HepG2 (cell line): ENCODE measurements at regions not wholly inside any gene's neighbourhood (a gene's known extent, or its start where the extent isn't known, plus 50 kb on each side); places are given as distances from the start of the nearest gene placed in this dataset.

Source experiments
- ATAC-seq: fragments of 200-7000 bp; cut with Tn5 transposase; 3 replicates; pipeline ENCODE4 v1.9.1; 2020; ENCODE audit warnings: mild to moderate bottlenecking, moderate library complexity
- BruUV-seq: library from RNA; stranded (reverse); fragments of 400-500 nt; replicated peaks from 2 replicates; lab custom pipeline; 2021; lab: Mats Ljungman, UMichigan
- CTCF ChIA-PET: fragments of 300-600 bp; formaldehyde crosslinking; extraction: SDS; loops from one replicate; lab custom pipeline; 2021; ENCODE audit warnings: low total read pairs, inconsistent platforms, low intra/inter-chr PET ratio; lab: Yijun Ruan, JAX
- POLR2A ChIA-PET: fragments of 350-600 bp; sonication (Branson Sonifier 250); formaldehyde crosslinking; loops from one replicate; lab custom pipeline; 2020; ENCODE audit warnings: antibody characterized with exemption, inconsistent platforms; lab: Yijun Ruan, JAX
- DNase-seq: peaks from one replicate; pipeline ENCODE4 v3.0.0-alpha.2; 2015; ENCODE audit warnings: low spot score
- FAIRE-seq: peaks from 3 replicates; lab custom pipeline; 2011; peaks lifted over from hg19 to GRCh38; lab: Jason Lieb, UNC
- H2AFZ ChIP-seq: one replicate; pipeline ENCODE4 v1.6.1; 2011; ENCODE audit warnings: low read length, inconsistent platforms
- H3K27ac ChIP-seq: fragments of 300-600 bp; 3 replicates; pipeline ENCODE4 v1.8.0; 2011; ENCODE audit warnings: mixed run types, mild to moderate bottlenecking, mixed read lengths, low read length, inconsistent platforms; ENCODE audit not compliant: insufficient read depth; ENCODE audit errors: extremely low read length
- H3K27me3 ChIP-seq, 2 experiments: fragments of 200-600 bp in 1 of 2; 2 replicates in 1 of 2; 3 replicates in 1 of 2; pipeline versions ENCODE4 v1.6.0 to v1.8.0; 2011; ENCODE audit warnings: low read length in 2 of 2, mild to moderate bottlenecking in 2 of 2, moderate library complexity in 2 of 2, inconsistent platforms in 1 of 2; ENCODE audit not compliant: insufficient read depth in 2 of 2, control insufficient read depth in 1 of 2
- H3K36me3 ChIP-seq, 2 experiments: fragments of 200-600 bp in 1 of 2; replicated peaks in 1 of 2; 2 replicates in 1 of 2; 3 replicates in 1 of 2; pipeline versions ENCODE4 v1.5.1 to v1.8.0; 2011; ENCODE audit warnings: low read length in 2 of 2, inconsistent platforms in 1 of 2; ENCODE audit not compliant: insufficient read depth in 2 of 2, control insufficient read depth in 1 of 2
- H3K4me1 ChIP-seq: 2 replicates; pipeline ENCODE4 v1.5.1; 2012; ENCODE audit warnings: low read length, inconsistent platforms; ENCODE audit not compliant: insufficient read depth
- H3K4me2 ChIP-seq: 2 replicates; pipeline ENCODE4 v1.6.0; 2011; ENCODE audit warnings: low read depth, low read length, inconsistent platforms
- H3K4me3 ChIP-seq, 3 experiments: fragments of 200-600 bp in 1 of 3; sonication (generic), shearing (Covaris generic) in 1 of 3; replicated peaks in 1 of 3; 2 replicates each; pipeline ENCODE4 v1.5.1; 2011 to 2016; ENCODE audit warnings: low read length in 3 of 3, inconsistent platforms in 2 of 3, low read depth in 2 of 3, mild to moderate bottlenecking in 2 of 3, control low read depth in 1 of 3, mixed read lengths in 1 of 3; ENCODE audit not compliant: insufficient read depth in 1 of 3
- H3K79me2 ChIP-seq: one replicate; pipeline ENCODE4 v1.6.1; 2011; ENCODE audit warnings: low read length, inconsistent platforms; ENCODE audit not compliant: insufficient read depth
- H3K9ac ChIP-seq: 2 replicates; pipeline ENCODE4 v1.6.0; 2011; ENCODE audit warnings: mild to moderate bottlenecking, low read depth, low read length, inconsistent platforms; ENCODE audit not compliant: insufficient read depth
- H3K9me3 ChIP-seq: 2 replicates; pipeline ENCODE4 v1.5.1; 2012; ENCODE audit warnings: mild to moderate bottlenecking, low read length
- H4K20me1 ChIP-seq: 2 replicates; pipeline ENCODE4 v1.6.0; 2011; ENCODE audit warnings: inconsistent platforms, mild to moderate bottlenecking, low read length, moderate library complexity; ENCODE audit not compliant: insufficient read depth
- CHD2 ChIP-seq: IDR thresholded peaks from 2 replicates; pipeline ENCODE4 v1.6.1; 2011; ENCODE audit warnings: low read depth, low read length, improper control_type of control experiment
- MIER3 ChIP-seq: IDR thresholded peaks from 2 replicates; pipeline ENCODE4 v1.6.1; 2016; ENCODE audit warnings: missing compliant biosample characterization, borderline replicate concordance
- RARA ChIP-seq: IDR thresholded peaks from 2 replicates; pipeline ENCODE4 v1.6.1; 2016; ENCODE audit warnings: missing genetic modification reagents, missing compliant biosample characterization
- THYN1 ChIP-seq: sonication (generic); formaldehyde crosslinking; IDR thresholded peaks from 2 replicates; pipeline ENCODE4 v1.8.1; 2023; ENCODE audit warnings: low read depth, mild to moderate bottlenecking, moderate library complexity, missing genetic modification reagents, borderline replicate concordance
- ZNF205 ChIP-seq: IDR thresholded peaks from 2 replicates; pipeline ENCODE4 v1.6.1; 2018; ENCODE audit warnings: missing biosample characterization, missing genetic modification reagents
- ZNF556 ChIP-seq: sonication (generic); formaldehyde crosslinking; IDR thresholded peaks from 2 replicates; pipeline ENCODE4 v1.4.0; 2020; ENCODE audit warnings: mild to moderate bottlenecking, missing genetic modification reagents, borderline replicate concordance
- WGBS: methylation state at CpG from one replicate; pipeline ENCODE4 v1.1.6; 2017; ENCODE audit warnings: low lambda C conversion rate; 5-methylcytosine and 5-hydroxymethylcytosine counted together
- in situ Hi-C: cut with HindIII; loops from 2 replicates; pipeline ENCODE4 v1.10.0; 2017; ENCODE audit warnings: low pct_unique_long_range_greater_than_20kb; ENCODE audit not compliant: extremely low pct_ligation_motif_present
- intact Hi-C: fragments of 100-400 bp; cut with micrococcal nuclease; formaldehyde crosslinking; loops from one replicate; pipeline ENCODE4 v1.10.0; 2022; ENCODE audit not compliant: unreplicated experiment
- TF ChIP-seq, protein P1 (sequence below): sonication (generic); formaldehyde crosslinking; IDR thresholded peaks from 2 replicates; pipeline ENCODE4 v1.5.0; 2020; ENCODE audit warnings: missing genetic modification reagents, mild to moderate bottlenecking, borderline replicate concordance

GRCh38 chr3:117844676-117845075 lies 1135.1 kb downstream of the TUSC7 start:
- ChIA-PET POLR2A (no interaction called here), CTCF (no interaction called here)
- TF ChIP-seq RARA (CRISPR knock-in tag) (no peak), MIER3 (CRISPR knock-in tag) (no peak), THYN1 (CRISPR knock-in tag) (no peak), ZNF556 (CRISPR knock-in tag) (no peak), ZNF205 (CRISPR knock-in tag) (no peak)
- TF ChIP-seq, protein P1, sequence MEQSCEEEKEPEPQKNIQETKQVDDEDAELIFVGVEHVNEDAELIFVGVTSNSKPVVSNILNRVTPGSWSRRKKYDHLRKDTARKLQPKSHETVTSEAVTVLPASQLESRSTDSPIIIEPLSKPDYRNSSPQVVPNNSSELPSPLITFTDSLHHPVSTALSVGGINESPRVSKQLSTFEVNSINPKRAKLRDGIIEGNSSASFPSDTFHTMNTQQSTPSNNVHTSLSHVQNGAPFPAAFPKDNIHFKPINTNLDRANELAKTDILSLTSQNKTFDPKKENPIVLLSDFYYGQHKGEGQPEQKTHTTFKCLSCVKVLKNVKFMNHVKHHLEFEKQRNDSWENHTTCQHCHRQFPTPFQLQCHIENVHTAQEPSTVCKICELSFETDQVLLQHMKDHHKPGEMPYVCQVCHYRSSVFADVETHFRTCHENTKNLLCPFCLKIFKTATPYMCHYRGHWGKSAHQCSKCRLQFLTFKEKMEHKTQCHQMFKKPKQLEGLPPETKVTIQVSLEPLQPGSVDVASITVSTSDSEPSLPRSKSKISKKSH (CRISPR knock-in tag) = no peak
- H4K20me1 ChIP-seq = no peaks in the 10 kb centered on the region
- no TSS peak for BruUV-seq
- no peaks in the 10 kb centered on the region for H3K36me3 ChIP-seq
- in situ Hi-C loops = no loop called here
- H3K4me1 ChIP-seq = no peaks in the 10 kb centered on the region
- no peaks in the 10 kb centered on the region for H3K79me2 ChIP-seq
- FAIRE-seq (no peak), DNase-seq (no peak), ATAC-seq (no peak)
- no peak overlapping the region for H3K27ac ChIP-seq
- 0% methylated on average over 2 of the region's 2 CpGs for WGBS
- no peaks in the 10 kb centered on the region for H3K9me3 ChIP-seq
- no peak overlapping the region for H2AFZ ChIP-seq
- intact Hi-C loops = no loop called here
- H3K27me3 ChIP-seq = no peaks in the 10 kb centered on the region
- no peak overlapping the region for H3K4me2 ChIP-seq
- H3K4me3 ChIP-seq = no peak overlapping the region
- H3K9ac ChIP-seq = no peak overlapping the region

DNA sequence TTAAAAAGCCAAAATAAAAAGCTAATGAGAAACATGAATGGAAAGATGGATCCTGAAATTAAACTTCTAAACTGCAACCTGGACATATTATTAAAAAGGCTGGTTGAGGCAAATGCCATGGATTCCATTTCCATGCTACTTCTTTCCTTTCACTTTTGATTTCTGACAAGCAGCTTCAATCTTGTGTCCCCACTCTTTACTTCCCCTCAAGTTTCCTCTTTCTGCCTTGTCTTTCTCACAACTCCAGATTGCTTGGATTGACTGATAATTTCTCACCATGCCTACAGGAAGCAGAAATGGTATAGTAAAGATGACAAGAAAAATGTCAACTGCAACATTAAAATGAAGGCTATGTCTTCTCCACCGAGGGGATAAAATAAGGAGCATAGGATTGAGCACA lies 1136.7 kb downstream of the TUSC7 start:
- Histone ChIP-seq H3K9ac (no peak overlapping the region), H4K20me1 (no peaks in the 10 kb centered on the region)
- DNase-seq = no peak
- no peak for TF ChIP-seq CHD2
- TF ChIP-seq, all 625 proteins: peak for 0
- no peak overlapping the region for H3K4me3 ChIP-seq
- no peaks in the 10 kb centered on the region for H3K27me3 ChIP-seq
- H3K4me2 ChIP-seq = no peak overlapping the region
- ATAC-seq (no peak), FAIRE-seq (no peak)
- CTCF ChIA-PET = no interaction called here
- H3K27ac ChIP-seq = no peak overlapping the region
- no peaks in the 10 kb centered on the region for H3K9me3 ChIP-seq
- no TSS peak for BruUV-seq
- H3K4me1 ChIP-seq = no peaks in the 10 kb centered on the region
- no peak overlapping the region for H2AFZ ChIP-seq
- no peaks in the 10 kb centered on the region for H3K36me3 ChIP-seq
- intact Hi-C loops (no loop called here), in situ Hi-C loops (no loop called here)
- H3K79me2 ChIP-seq = no peaks in the 10 kb centered on the region
- WGBS = 0% methylated on average over 1 of the region's 1 CpG
- POLR2A ChIA-PET = no interaction called here
